Fibroblast of lung (primary cell): ENCODE measurements at regions not wholly inside any gene's neighbourhood (a gene's known extent, or its start where the extent isn't known, plus 50 kb on each side); places are given as distances from the start of the nearest gene placed in this dataset.

ENCODE experiments used
- CTCF ChIP-seq, 2 donors: IDR thresholded peaks in 1 of 2; conservative IDR thresholded peaks in 1 of 2; 1 replicate in 1 of 2; 2 replicates in 1 of 2; pipeline ENCODE4 v1.5.1; 2011 to 2012; ENCODE audit warnings: low read length in 2 of 2, control low read depth in 1 of 2, inconsistent platforms in 1 of 2, low read depth in 1 of 2, mild to moderate bottlenecking in 1 of 2
- EZH2 ChIP-seq: IDR thresholded peaks from 2 replicates; pipeline ENCODE4 v1.5.1; 2012; ENCODE audit warnings: low read length, control low read depth, mild to moderate bottlenecking; ENCODE audit errors: missing control alignments

- TF ChIP-seq CTCF (conservative IDR thresholded peaks at IDR 0.05 in 1 of 2, IDR thresholded peaks at IDR 0.05 in 1 of 2; ENCODE audit: low read depth in 1 of 2, low read length in 2 of 2) (no peak), EZH2 (no peak)
These were observed 632.9 kb downstream of the ZNF674 start for GRCh38 chrX:45912316-45912715.
